ENCODE measurements at regions not wholly inside any gene's neighbourhood (a gene's known extent, or its start where the extent isn't known, plus 50 kb on each side); places are given as distances from the start of the nearest gene placed in this dataset.

- DNase-seq, result no peak
Measured at GRCh38 chr6:3587660-3588059, 130.8 kb upstream of the SLC22A23 start.

DNA sequence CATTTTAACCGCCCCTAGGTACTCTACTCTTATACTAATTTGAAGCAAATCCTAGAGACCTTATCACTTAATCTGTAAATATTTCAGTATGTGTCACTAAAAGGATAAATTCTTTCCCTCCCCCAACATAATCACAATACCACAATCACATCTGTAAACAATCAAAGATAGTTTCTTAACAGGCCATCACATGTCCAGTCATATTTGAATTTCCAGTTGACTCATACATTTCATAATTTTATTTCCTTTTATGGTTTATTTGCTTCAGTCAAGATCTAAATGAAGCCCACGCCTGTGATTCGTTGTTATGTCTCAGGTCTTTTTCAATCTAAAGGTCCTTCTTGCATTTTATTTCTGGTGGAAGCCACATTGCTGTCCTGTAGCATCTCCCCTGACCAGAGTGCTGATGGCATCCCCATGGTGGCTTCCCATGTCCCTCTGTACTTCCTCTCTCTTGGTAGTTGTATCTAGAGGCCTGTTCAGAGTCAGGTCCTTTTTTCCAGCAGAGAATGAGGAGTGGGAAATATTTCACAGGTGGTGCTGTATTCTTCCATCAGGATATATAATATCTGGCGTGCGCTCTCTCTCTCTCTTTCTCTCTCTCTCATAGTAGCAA lies 128.6 kb upstream of the SLC22A23 start:
- DNase-seq, result no peak

DNA sequence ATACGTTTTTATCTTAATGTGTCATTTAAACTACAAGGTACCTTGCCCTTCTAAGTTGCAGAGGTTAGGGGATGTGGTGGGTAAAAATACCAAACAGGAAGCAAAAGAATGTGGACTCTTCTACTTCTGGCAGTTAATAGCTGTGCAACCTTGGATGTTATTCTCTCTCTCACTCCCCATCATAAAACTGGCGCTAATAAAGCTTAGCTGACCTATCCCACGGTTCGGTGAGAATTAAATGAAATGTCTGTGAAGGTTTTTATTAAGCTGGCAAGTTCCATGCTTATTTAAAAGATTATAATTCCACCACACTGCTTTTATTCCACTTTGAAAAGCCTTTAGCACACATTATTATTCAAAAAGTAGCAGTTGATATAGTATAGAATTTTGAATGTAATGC lies 127.8 kb upstream of the SLC22A23 start:
- no peak for DNase-seq

- DNase-seq, result no peak
Measured at GRCh38 chr6:3581469-3581868, 124.6 kb upstream of the SLC22A23 start.

DNA sequence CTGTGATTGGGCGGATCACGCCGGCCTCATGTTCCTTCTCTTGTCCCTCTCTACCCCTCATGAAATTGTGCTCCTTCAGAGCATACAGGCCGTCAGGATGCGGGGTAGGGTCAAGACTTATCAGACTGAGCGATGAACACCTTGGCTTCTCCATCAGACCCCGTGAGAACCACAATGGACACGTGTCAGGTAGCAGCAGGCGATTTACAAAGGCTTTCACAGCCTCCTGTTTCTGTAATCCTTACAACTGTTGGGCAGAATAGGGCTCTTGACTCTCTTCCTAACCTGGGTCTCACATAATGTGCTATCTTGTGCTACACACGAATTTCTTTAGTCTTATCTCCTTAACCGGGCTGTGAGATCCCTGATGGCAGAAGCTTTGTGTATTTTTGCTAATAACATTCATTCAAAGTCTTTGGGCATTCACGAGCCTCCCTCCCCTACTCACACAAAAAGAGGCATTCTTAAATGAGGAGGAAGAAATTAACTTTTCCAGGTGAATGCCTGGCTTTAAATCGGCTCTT lies 122.9 kb upstream of the SLC22A23 start:
- no peak for DNase-seq

DNA sequence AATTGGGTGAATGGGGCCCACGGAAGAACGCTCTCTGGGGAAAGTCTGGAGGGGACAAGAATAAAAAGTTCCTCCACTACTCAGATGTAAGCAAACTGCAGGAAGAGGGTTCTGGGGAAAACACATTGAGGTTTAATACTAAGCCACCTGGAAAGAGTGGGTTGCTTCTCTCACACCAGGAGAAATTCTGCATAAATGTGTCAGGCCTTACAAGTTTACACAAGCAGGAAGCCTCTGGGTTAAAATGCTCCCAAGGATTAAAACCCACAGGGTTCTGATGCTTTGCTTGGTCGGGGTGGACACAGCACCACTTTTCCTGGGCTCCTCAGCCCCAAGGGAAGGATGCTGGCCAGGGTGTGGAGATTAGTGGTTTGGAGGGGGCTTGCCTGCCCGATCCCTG lies 122.1 kb upstream of the SLC22A23 start:
- no peak for DNase-seq

DNA sequence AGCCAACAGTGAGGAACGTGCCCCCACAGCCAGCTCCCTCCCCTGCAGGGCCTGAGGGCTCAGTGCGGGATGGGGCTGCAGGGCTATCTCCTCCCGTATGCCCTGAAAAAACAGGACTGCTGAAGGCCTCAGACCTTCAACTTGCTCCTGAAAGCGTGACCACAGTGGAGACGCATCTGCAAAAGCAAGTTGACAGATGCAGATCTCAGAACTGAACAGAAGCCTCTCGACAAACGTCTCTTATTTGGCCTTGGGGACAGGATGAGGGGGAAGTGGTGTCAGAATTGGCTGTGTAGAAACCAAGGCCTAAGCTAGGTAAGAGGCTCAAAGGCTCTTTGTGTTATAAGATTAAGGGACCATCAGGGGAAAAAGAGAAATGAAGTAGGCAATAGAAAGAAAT lies 120.7 kb upstream of the SLC22A23 start:
- DNase-seq, result no peak

GRCh38 chr6:3575701-3576100 lies 118.9 kb upstream of the SLC22A23 start:
- DNase-seq, result no peak

DNA sequence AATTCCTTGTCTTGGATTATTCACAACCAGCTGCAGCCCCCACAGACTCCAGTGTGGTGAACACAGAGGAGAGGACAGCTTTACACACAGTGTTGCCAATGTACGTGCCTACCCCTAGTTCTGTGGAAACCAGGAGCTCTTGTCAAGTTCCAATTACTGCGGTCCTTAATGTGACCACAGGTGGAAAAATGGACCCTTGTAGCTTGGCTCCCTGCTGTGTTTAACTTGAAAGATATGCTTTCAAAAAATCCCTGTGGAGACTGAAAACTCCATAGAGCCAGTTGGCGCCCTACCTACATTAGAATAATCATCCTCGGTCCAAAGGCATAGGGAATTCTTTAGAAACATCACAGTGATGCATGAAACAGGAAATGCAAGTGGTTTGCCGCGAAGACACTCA lies 118.3 kb upstream of the SLC22A23 start:
- DNase-seq, result no peak

GRCh38 chr6:3573670-3574069 lies 116.8 kb upstream of the SLC22A23 start:
- no peak for DNase-seq

DNA sequence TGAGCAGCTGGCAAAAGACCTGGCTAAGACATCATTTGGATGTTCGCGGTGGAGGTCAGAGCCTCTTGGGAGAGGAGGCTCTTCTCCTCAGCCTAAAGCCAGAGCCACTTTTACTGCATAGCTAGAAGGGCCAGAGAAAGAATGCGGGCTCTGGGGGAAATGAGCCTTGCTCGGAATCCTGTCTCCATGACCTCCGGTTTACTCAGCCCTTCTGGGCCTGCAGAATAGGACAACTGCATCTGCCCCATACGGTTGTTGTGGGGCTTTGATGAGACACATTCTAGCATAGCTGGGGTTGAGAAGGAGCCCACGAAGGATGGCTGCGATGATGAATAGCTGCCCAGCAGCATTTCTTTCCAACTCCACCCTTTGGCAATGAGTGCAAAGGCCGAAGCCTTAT lies 115.0 kb upstream of the SLC22A23 start:
- no peak for DNase-seq

- no peak for DNase-seq
Measured at GRCh38 chr6:3571250-3571681, 114.4 kb upstream of the SLC22A23 start.

DNA sequence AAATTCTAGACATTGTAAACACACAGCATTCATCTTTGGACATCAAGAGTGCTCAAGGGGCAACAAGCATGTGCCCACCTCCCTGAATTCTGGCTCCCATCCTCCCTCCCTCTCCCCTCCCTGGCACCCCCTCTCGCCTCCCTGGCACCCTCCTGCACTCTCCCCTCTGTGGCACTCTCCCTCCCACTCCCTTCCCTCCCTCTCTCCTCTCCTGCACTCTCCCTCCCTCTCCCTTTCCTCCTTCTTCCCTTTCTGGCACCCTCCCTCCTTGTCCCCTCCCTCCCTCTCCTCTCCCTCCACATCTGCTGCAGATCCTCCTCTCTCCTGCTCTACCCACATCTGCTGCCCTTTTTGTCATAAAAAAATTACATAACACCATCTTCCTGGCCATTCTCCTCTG lies 113.0 kb upstream of the SLC22A23 start:
- DNase-seq, result no peak

GRCh38 chr6:3568396-3569082 lies 111.7 kb upstream of the SLC22A23 start:
- no peak for DNase-seq

DNA sequence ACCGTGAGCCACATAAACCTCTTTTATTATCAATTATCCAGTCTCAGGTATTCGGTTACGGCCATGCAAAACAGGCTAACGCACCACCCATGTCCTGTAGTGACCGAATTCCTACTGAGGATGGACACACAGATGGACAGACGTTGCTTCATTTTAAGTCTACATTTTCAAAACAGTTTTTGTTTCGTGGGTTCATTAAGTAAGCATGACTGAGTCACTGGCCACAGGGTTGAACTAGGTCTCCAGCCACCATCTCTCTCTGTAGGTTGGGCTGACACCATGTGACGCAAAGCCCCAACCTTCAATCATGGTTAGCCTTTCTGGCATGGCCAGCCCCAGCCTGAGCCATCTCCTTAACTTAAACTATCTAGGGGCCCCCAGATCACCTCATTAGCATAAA lies 110.0 kb upstream of the SLC22A23 start:
- no peak for DNase-seq

GRCh38 chr6:3565291-3565690 lies 108.4 kb upstream of the SLC22A23 start:
- DNase-seq, result no peak

- DNase-seq, result no peak
Measured at GRCh38 chr6:3561725-3562124, 104.9 kb upstream of the SLC22A23 start.

- no peak for DNase-seq
Measured at GRCh38 chr6:3560211-3560610, 103.4 kb upstream of the SLC22A23 start.

- no peak for DNase-seq
Measured at GRCh38 chr6:3559561-3559960, 102.7 kb upstream of the SLC22A23 start.

DNA sequence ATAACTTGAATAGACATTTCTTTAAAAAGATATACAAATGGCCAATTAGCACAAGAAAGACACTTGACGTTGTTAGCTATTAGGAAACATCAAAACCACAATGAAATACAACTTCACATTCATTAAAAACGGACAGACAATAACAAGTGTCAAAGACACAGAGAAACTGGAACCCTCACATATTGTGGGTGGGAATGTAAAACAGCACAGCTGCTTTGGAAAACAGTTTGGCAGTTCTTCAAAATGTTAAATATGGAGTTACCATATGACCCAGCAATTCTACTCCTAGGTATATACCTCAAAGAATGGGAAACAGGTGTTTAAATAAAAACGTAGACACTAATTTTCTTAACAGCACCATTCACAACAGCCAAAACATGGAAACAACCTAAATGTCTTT lies 100.5 kb upstream of the SLC22A23 start:
- no peak for DNase-seq

DNA sequence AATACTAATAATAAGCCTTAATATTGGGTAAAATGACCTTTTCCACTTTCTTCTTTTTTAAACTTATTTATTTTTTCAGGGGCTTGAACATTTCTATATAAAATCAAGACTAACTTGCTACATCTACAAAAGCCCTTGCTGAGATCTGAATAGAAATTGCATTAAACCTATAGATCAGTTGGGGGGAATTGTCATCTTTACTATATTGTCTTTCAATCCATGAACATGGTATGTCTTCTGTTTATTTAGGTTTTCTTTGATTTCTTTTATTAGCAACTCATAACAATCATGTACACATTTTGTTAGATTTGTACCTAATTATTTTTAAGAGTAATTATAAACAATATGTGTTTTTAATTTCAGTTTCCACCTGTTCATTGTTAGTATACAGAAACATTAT lies 96.4 kb upstream of the SLC22A23 start:
- DNase-seq, result no peak

DNA sequence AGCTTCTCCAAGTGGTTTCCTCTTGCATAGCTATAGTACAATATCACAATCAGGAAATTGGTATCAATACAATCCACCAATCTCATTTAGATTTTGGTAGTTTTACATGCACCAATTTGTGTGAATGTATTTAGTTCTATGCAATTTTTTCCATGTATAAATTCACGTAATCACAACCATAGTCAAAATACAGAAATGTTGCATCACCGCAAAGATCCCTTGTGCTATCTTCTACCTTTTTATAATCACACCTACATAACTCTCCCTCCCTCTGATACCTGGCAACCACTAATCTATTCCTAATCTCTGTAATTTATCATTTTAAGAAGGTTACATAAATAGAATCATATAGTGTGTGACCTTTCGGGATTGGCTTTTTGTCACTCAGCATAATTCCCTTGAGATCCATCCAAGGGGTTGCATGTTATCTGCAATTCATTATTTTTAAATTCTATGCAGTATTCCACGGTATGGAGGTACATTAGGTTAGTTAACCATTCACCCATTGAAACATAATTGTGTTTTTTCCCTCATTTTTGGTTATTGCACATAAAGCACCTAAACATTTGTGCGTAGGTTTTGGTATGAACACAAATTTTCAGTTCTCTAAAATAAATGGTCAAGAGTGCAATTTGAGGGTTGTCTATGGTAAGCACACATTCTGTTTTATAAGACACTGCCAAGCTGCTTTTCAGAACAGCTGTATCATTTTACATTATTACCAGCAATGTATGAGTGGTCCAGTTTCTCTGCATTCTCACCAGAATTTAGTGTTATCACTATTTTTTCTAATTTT lies 95.1 kb upstream of the SLC22A23 start:
- no peak for DNase-seq

GRCh38 chr6:3549314-3549940 lies 92.6 kb upstream of the SLC22A23 start:
- DNase-seq, result no peak

All from hippocampal formation (tissue), 2 donors.